Esophagus muscularis mucosa (tissue), 4 donors: ENCODE measurements at regions not wholly inside any gene's neighbourhood (a gene's known extent, or its start where the extent isn't known, plus 50 kb on each side); places are given as distances from the start of the nearest gene placed in this dataset.
A peak's percentile ranks its signal among the peaks of the same experiment; 100 is the strongest.

Experiments used
- EP300 ChIP-seq: sonication (generic); formaldehyde crosslinking; IDR thresholded peaks from one replicate; pipeline ENCODE4 v1.6.1; 2017; ENCODE audit warnings: antibody characterized with exemption
- POLR2A ChIP-seq: fragments of 450-650 bp; IDR thresholded peaks from one replicate; pipeline ENCODE4 v1.6.1; 2017; ENCODE audit warnings: antibody characterized with exemption, moderate library complexity, mild to moderate bottlenecking, low read depth
- POLR2AphosphoS5 ChIP-seq, 2 donors: sonication (generic); formaldehyde crosslinking; IDR thresholded peaks; one replicate each; pipeline ENCODE4 v1.6.1; 2017; ENCODE audit warnings: antibody characterized with exemption in 2 of 2
- TF ChIP-seq, protein P1 (sequence below), 3 experiments: fragments of 200-600 bp in 2 of 3; fragments of 450-650 bp in 1 of 3; sonication (generic) in 2 of 3; IDR thresholded peaks; one replicate each; pipeline ENCODE4 v1.5.1; 2017 to 2019; ENCODE audit warnings: antibody characterized with exemption in 3 of 3, mild to moderate bottlenecking in 2 of 3, moderate library complexity in 1 of 3

GRCh38 chr16:86198206-86199118, 299.5 kb downstream of the IRF8 start:
- TF ChIP-seq, protein P1, sequence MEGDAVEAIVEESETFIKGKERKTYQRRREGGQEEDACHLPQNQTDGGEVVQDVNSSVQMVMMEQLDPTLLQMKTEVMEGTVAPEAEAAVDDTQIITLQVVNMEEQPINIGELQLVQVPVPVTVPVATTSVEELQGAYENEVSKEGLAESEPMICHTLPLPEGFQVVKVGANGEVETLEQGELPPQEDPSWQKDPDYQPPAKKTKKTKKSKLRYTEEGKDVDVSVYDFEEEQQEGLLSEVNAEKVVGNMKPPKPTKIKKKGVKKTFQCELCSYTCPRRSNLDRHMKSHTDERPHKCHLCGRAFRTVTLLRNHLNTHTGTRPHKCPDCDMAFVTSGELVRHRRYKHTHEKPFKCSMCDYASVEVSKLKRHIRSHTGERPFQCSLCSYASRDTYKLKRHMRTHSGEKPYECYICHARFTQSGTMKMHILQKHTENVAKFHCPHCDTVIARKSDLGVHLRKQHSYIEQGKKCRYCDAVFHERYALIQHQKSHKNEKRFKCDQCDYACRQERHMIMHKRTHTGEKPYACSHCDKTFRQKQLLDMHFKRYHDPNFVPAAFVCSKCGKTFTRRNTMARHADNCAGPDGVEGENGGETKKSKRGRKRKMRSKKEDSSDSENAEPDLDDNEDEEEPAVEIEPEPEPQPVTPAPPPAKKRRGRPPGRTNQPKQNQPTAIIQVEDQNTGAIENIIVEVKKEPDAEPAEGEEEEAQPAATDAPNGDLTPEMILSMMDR (IDR thresholded peaks at IDR 0.05), result no peak
- TF ChIP-seq POLR2A (no peak), POLR2AphosphoS5 (IDR thresholded peaks at IDR 0.05) (peak; percentile 51 to 61), EP300 (no peak)
